ENCODE measurements at regions not wholly inside any gene's neighbourhood (a gene's known extent, or its start where the extent isn't known, plus 50 kb on each side); places are given as distances from the start of the nearest gene placed in this dataset.
"Not testable (repeated sequence)": the region's sequence is repeated elsewhere in the genome, so short reads cannot be mapped to it uniquely, and the experiment has no call there.

DNA sequence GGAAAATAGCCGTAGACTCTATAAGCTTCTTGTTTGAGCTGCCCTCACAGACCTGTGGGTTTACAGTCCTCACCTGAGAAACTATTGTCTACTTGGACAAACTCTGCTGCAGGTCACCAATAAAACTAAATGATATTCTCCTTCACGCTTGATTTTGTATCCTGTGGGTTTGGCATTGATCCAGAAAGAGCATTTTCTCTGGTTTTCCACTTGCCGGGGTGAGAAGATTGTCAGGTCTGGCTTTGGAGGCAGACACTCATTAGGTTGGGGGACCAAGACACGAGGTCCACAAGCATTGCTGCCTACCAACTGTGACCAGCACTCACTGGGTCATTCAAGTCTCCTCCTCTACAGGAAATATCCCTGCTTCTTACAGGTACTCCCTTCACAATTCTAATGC is 68.5 kb downstream of the CDC14C start:
- DNase-seq (ENCODE audit: low spot score): no peak

DNA sequence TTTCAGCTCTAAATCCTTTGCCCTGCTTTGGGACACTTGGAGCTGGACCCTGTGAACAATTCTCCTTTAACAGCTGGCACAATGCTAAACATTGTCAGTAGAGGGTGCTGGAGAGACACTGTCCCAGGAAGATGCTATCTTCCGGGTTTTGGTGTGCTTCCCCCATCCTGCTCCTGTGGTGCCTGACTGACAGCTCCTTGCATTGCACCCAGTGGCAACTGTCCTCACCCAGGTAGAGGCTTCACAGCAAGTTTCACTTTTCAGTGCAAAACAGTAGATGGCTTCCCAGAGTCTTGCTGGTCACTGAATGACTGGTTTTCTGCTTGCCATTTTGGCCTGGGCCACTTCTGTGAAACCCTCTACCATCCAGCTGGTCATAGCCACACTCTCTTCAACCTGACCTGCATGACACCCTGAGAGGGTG is 77.3 kb downstream of the CDC14C start:
- DNase-seq (ENCODE audit: low spot score): peak; percentile 73

DNA sequence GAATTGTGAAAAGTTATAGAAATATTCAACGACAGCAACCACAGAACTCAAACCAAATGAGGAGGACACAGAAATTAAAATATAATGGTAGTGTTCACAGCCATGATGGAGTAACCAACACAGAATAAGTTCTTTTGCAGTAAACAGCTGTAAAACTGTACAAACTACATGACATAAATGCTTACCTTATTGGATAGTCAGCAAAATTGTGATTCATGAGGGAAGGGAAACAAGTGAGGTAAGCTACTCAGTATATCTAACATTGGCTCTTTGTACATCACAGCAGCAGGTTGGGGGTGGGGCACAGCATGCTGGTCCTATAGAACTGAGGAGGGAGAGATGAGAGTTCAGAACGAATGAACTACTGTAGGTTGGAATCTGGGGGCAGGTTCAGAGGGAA is 86.4 kb downstream of the CDC14C start:
- DNase-seq (ENCODE audit: low spot score): no peak

DNA sequence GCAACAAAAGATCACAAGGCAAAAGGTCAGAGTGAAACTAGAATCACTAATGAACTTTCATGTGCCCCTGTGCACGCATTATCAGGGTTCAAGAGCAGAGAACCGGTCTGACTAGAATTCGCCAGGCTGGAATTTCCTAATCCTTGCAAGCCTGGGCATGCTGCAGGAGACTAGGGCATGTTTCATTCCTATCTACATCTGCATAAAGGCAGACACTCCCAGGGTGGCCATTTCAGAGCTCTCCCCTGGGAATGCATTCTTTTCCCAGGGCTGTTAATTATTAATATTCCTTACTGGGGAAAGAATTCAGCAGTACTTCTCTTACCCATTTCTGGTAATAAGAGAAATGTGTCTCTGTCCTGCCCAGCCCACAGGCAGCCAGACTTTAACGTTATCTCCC is 90.5 kb downstream of the CDC14C start:
- no peak for DNase-seq (ENCODE audit: low spot score)

DNA sequence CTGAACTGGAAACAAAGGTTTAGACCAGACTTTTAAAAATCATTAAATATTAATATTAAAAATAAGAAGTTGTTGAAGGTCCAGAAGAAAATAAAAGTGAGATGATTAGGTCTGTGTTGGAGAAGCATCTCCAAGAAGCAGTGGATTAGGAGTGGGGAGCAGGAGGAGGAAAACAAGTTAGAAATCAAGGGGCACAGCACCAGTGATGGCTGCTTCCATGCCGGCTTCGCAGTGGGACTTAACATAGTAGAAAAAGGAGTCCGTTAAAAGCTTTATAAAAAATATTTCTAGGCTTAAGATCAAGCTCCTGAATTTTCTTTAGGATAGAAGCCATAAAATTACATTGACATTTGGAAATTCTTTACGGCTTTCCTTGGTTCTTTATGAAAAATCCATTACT is 95.8 kb downstream of the CDC14C start:
- no peak for DNase-seq (ENCODE audit: low spot score)

DNA sequence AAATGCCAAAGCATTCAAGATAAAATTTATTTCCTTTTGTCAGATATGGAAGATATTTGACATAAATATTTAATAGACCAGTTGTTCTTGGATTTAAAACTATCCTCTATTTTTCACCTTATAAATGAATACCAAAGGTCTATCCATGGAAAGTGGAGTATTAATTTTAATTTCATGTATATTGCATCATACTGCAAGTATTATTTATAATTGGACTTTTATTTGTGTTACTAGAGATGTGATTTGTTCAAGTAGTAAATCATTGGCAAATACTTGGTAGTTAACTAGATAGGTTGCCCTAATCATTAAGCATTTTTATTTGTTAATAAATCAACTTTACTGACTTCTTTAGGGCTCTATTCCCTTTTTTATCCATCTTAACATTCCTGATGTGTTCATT is 98.1 kb downstream of the CDC14C start:
- DNase-seq (ENCODE audit: low spot score): no peak

DNA sequence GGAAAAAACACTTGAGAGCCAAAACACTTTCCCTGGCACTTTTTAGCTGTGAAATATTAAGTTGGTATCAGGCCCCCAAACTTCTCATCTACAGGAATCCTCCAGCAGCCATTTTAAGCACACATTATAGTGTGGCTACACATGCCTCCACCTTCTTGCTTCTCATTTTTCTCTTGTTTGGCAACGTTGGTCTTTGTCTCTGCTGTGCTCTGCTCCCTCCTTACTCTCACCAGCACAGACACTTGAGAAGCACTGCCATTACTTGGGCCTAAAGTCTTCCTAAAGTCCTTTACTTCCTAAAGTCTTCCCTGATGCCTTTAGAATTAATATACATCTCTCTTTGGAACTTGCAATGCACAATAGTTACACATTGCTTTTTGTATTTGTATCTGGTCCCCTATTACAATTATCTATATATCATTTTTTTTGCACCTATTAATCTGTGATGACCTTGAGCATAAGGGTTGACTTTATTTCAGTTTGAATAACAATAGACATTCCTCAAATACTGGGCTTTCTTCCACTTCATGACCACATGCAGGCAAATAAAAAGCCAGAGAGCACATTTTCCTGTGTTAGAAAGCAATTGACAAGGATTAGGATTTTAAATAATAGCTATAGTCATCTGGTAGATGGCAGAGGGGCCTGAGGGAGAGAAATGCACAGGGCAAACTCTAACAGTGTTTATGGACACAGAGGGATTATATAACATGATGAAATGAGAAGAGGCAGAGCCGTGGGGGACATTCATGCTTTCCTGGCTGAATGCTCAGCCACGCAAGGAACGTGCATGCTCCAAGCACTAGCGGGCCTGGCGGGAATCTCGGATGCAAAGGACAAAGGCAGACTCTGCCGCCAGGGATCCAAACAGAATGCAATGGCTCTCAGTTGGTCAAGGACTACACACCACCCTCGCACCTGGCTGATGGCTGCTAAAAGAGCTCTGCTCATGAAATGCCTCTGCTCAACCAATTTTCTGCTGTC is 99.3 kb downstream of the CDC14C start:
- no peak for DNase-seq (ENCODE audit: low spot score)

DNA sequence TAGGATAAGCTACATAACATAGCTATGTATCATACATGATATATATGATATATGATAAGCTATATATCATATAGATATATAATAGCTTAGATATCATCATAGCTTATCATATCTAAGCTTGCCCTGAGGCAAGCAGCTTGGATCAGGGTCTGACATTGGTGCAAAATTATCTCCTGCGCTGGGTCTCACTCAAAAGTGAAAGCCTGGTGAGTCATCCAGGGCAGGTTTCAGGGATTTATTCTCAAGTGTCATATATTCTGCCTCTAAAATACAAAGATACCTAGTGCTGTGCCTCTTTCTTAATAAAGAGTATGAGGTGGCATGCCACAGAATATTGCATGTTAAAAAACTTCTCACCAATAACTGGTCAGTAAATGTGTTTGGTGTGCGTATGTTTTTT is 105.9 kb downstream of the CDC14C start:
- no peak for DNase-seq (ENCODE audit: low spot score)

DNA sequence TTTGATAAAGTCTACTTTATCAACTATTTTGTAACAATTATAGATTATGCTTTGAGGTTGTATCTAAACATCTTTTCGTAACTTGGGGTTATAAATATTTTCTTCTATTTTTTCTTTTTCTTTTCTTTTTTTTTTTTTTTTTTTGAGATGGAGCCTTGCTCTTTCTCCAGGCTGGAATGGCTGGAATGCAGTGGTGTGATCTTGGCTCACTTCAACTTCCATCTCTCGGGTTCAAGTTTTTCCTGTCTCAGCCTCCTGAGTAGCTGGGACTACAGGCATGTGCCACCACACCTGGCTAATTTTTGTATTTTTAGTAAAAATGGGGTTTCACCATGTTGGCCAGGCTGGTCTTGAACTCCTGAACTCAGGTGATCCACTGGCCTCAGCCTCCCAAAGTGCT is 108.8 kb downstream of the CDC14C start:
- DNase-seq (ENCODE audit: low spot score): not testable (repeated sequence)

DNA sequence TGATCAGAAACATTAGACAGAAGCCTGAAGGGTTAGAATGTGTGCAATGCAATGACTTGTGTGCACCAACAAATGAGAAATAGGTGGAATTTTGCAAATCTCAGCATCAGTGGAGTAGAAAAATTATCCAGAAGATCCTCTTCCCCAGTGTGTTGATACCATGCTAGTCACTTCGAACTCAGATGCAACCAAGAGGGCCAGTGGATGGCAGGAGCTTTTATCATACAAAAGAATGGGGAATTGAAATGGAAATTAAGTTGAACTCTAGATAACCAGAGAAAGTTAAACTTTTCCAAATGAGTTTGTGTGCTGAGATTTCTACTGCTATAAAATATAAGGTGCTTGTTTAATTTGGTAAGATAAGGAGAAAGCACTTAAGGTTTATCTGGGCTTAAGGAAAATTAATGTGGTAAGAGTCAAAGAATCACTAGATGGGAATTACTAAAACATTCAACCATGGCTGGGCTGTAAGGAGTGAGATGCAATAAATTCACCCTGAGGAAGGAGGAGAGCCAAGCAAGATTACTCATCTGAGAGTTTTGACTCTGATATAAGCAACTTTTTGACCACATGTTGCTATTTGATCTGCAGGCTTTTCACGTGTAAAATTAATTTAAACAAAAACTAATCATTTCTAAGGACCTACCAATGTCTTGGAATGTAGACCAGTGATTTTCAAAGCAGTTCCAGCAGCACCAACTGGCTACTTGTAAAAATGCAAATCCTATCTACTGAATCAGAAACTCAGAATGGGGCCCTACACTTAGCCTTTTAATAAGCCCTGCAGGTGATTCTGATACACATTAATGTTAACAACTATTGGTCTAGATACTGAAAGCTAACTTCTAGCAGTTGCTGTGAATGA is 113.2 kb downstream of the CDC14C start:
- peak; percentile 62 for DNase-seq (ENCODE audit: low spot score)

DNA sequence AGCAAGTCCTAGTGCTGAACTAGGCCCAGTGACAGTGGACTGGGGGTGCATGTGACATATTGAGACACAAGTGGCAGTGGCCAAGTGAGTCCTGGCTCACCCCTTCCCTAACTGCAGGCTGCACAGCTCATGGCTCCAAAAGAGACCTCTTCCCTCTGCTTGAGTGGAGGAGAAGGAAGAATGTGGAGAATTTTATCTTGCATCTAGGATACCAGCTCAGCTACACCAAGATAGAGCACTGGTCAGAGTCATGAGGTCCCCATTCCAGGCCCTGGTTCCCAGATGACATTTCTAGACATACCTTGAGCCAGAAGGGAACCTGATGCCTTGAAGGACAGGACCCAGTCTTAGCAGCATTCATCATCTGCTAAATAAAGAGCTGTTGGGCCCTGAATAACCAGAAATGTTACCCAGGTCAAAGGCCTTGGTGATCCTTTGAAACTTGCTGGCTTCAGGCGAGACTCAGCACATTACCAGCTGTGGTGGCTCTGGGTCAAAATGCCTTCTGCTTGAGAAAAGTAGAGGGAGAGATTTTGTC is 114.5 kb downstream of the CDC14C start:
- DNase-seq (ENCODE audit: low spot score): no peak

DNA sequence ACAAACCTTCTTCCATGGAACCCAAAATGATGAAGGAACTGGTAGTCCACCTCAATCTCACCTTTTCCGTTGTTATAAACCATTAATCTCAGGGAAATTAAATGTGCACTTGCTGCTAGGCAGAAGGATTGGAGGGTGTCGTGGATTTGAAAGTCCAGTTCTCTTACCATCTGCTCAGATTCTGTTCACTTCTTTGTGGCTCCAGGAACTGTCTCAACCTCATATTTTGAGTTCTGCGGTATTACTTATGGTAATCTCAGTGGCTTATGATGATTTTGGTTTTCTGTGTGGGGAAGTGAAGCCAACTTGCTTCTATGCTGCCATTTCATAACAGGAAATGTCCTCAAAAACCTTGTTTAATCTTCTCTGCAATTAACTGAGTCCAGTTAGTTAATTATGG is 136.4 kb downstream of the CDC14C start:
- DNase-seq (ENCODE audit: low spot score): no peak

DNA sequence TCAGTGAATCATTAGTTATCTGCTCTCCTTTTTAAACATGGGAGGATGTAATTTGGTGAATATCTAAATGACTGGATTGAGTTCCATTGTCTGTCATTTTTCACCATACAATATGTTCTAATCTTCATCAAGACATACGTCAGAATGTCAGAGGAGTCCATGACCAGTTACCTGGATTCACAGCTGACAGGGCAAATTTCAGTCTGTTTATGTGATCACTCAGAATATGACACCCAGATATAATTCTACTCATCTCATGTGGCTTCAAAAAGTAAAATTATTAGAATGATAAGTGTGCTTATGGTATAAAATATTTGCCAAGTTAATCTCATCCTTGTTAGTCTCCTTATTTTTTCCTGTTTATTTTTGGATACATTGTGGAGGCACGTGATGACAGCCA is 150.2 kb downstream of the CDC14C start:
- no peak for DNase-seq (ENCODE audit: low spot score)

DNA sequence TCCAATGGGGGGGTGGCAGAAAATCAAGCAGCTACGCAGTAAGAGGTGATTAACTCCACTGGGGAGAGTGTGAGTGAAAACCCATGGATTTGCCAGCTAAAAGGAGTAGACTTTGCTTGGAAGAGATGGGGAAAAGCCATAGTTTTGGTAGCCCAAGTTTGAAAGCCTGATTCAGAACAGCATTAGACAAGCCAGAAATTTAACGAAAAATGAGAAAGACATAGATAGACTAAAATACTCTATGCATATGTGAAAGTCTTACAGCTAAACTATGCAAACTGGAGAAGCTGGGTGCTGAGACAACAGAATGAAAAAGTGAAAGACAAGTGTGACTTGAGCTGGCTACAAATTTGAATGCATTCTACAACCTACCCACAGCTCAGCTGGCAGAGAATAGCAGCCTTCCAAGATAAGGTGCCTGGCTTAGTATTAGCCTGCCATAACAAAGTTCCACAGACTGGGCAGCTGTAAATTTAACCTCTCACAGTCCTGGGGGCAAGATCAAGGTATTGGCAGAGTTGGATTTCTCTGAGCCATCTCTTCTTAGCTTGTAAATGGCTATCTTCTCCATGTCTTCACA is 156.6 kb downstream of the CDC14C start:
- DNase-seq (ENCODE audit: low spot score): no peak

DNA sequence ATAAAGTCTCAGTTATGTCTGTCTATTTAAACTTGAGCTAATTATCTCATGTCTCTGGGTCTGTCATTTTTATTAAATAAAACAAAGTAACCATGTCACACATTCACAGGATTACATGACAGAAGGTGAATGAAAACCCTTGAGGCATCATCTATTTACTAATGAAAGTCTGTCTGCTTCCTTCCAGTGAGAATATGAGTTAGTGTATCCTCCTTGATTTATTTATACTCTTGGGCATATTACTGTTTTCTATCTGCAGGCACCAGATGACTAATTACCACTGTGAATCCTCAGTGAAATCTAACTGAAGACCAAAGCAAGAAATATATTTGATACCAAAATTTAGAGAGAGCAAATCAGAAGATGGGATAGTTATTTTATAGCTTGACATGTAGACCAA is 163.7 kb downstream of the CDC14C start:
- no peak for DNase-seq (ENCODE audit: low spot score)

DNA sequence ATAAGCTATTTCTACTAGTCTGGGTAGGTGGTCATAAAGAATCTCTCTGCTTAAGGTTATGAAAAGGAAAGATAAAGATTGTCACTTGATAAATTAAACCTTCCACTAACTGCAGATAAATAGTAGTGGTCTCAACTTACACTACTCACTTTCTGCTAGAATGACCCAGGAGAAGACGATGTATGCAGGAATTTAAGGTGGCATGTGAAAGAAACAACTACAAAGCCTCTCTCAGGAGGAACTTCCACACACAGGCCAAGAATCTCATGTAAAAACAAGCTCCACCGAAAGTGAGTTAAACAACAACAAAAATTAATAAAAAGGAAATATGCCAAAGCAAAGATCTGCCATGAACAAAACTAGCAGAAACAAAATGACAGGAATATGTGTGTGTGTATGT is 165.4 kb downstream of the CDC14C start:
- no peak for DNase-seq (ENCODE audit: low spot score)

DNA sequence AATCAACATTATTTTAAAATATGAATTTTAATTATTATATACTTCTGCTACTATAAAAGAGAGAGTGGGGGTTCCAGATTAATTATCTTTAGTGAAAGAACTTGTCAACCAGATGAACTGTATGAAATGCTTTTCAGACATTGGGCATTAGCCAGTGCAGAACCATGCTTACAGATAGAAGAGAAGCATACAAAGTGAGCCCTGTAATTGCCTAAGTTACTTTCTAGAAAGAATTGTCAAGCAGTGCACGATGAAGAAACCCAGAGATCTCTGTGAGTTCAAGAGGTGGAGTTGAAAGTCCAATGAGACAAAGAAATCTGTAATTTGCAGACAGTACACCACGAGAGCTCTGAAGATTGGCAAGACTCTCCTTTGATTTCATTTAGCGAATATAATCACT is 166.7 kb downstream of the CDC14C start:
- DNase-seq (ENCODE audit: low spot score): no peak

DNA sequence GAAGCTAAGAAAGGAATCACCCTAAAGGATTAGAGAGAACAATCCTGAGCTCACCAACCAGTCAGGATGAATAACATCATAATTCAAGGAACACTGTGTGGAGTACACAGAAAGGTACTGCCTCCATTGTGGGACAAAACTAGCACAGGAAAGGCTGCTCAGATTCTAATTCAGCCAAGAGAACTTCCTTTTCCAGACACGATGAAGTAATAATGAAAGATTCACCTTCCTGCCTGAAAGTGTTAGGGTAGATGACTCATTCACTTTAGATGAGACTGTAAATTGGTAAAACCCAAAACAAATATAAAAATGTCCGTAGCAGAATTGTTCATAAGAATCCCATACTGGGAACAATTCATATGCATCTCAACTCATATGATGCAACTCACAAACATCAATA is 167.2 kb downstream of the CDC14C start:
- DNase-seq (ENCODE audit: low spot score): no peak

DNA sequence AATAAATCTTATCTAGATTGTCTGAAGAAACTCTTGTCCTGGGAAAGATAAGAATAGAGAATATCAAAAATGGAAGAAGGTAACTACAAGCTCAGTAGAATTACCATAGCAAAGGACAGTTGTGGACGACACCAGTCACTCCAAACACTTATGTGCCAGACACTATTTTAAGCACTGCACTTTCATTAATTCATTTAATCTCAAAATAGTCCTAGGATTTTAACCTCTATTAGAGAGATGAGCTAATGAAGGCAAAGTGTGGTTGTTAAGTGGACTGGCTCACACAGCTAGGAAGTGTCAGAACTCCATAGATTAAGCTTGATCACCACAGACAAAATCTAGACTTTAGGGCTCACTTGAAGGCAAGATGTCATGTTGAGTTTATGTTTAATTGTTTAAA is 168.9 kb downstream of the CDC14C start:
- no peak for DNase-seq (ENCODE audit: low spot score)

DNA sequence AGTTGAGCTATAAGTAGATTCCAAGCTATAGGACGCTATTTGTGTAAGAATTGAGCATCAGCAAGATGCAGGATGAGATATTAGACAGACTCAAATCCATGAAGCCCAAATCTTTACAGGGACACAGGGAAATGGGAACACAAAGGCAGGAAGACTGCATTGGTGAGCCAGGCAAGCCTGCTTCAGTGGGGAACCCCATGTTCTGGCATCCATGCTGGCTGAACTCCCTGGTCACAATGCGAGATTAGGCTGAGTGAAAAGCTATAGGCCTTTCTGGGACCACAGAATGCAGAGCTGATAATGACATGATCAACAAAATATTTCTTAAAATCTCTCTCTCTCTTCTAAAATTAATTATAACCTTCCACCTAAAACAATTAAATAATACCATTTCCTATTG is 170.5 kb downstream of the CDC14C start:
- no peak for DNase-seq (ENCODE audit: low spot score)

DNA sequence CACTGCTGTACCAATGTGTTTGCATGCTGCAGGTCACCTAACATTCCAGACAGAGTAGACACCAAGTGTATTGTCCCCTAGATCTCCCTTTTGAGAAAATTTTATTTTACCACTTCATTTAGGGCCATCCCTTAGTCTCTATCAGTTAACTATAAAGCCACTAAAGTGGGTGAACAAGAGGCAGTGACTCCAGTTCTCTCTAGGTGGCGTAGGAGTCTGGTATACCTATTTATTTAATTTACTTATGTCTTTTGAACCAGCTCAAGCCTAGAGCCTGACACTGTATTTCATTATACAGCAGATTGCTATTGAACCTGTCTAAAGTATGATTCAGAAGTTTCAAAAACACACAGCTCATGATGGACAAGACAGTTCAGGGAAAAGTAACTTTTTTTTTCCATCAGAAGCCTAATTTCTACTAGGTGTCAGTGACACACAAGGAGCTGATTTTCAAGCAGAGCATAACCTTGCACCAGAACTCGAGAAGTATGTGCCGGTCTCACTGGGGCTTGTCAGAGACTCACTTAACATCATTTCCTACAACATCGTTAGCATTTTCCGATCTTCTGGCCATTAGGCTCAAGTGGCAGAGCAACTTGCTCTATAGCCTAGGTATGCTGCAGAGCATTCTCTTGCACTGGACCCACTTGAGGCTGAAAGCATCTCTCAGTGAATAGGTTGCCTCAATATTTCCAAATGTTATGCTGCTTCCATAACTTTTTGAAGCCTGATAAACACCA is 175.4 kb downstream of the CDC14C start:
- DNase-seq (ENCODE audit: low spot score): peak; percentile 36
